Caco-2 (cell line): ENCODE measurements at regions not wholly inside any gene's neighbourhood (a gene's known extent, or its start where the extent isn't known, plus 50 kb on each side); places are given as distances from the start of the nearest gene placed in this dataset.
"Not testable (repeated sequence)": the region's sequence is repeated elsewhere in the genome, so short reads cannot be mapped to it uniquely, and the experiment has no call there.

Experiments
- BruUV-seq: library from RNA; stranded (reverse); fragments of 400-500 nt; replicated peaks from 2 replicates; lab custom pipeline; 2021; lab: Mats Ljungman, UMichigan
- CTCF ChIA-PET: fragments of 300-600 bp; sonication (Branson Sonifier 250); formaldehyde crosslinking; loops from one replicate; lab custom pipeline; 2022; ENCODE audit warnings: antibody characterized with exemption; lab: Charles Lee
- POLR2A ChIA-PET: fragments of 300-600 bp; sonication (Branson Sonifier 250); formaldehyde crosslinking; loops from one replicate; lab custom pipeline; 2022; ENCODE audit warnings: antibody characterized with exemption; lab: Charles Lee
- DNase-seq, 2 experiments: peaks; one replicate each; pipeline versions ENCODE4 v3.0.0 to v3.0.0-alpha.2; 2020 to 2022
- H3K27me3 ChIP-seq: replicated peaks from 2 replicates; pipeline ENCODE4 v1.6.0; 2011; ENCODE audit warnings: low read length; ENCODE audit not compliant: control insufficient read depth, insufficient read depth
- H3K36me3 ChIP-seq: 2 replicates; pipeline ENCODE4 v1.5.1; 2011; ENCODE audit warnings: low read length; ENCODE audit not compliant: control insufficient read depth, insufficient read depth
- H3K4me1 ChIP-seq: fragments of 250-450 bp; sonication (Bioruptor Pico); 2 replicates; pipeline ENCODE4 v1.5.1; 2020; ENCODE audit warnings: mild to moderate bottlenecking
- H3K4me3 ChIP-seq: 2 replicates; pipeline ENCODE4 v1.5.1; 2011; ENCODE audit warnings: low read depth, mild to moderate bottlenecking, control low read depth, low read length
- H3K9me3 ChIP-seq: fragments of 250-450 bp; sonication (Bioruptor Pico); 2 replicates; pipeline ENCODE4 v1.5.1; 2020; ENCODE audit warnings: mild to moderate bottlenecking, moderate library complexity
- H3K27ac Mint-ChIP-seq: one replicate; pipeline ENCODE4 v1.8.0; 2022; ENCODE audit warnings: mixed read lengths; ENCODE audit not compliant: unreplicated experiment
- H3K27me3 Mint-ChIP-seq: one replicate; pipeline ENCODE4 v1.8.0; 2022; ENCODE audit warnings: mixed read lengths; ENCODE audit not compliant: insufficient read depth, unreplicated experiment
- H3K36me3 Mint-ChIP-seq: one replicate; pipeline ENCODE4 v1.8.0; 2022; ENCODE audit warnings: mild to moderate bottlenecking, mixed read lengths; ENCODE audit not compliant: insufficient read depth, unreplicated experiment
- H3K4me1 Mint-ChIP-seq: one replicate; pipeline ENCODE4 v1.8.0; 2022; ENCODE audit warnings: low read depth, mixed read lengths; ENCODE audit not compliant: unreplicated experiment
- H3K4me3 Mint-ChIP-seq: one replicate; pipeline ENCODE4 v1.8.0; 2022; ENCODE audit warnings: mild to moderate bottlenecking, moderate library complexity, mixed read lengths; ENCODE audit not compliant: unreplicated experiment
- H3K9me3 Mint-ChIP-seq: one replicate; pipeline ENCODE4 v1.8.0; 2022; ENCODE audit warnings: mixed read lengths; ENCODE audit not compliant: unreplicated experiment
- CTCF ChIP-seq, 2 experiments: fragments of 200-600 bp in 1 of 2; IDR thresholded peaks; 1 replicate in 1 of 2; 2 replicates in 1 of 2; pipeline versions ENCODE4 v1.5.1 to v1.8.0; 2011 to 2022; ENCODE audit warnings: antibody characterized with exemption in 1 of 2, control low read depth in 1 of 2, inconsistent platforms in 1 of 2, low read depth in 1 of 2, low read length in 1 of 2, mild to moderate bottlenecking in 1 of 2, moderate library complexity in 1 of 2; ENCODE audit not compliant: insufficient read depth in 1 of 2, severe bottlenecking in 1 of 2, unreplicated experiment in 1 of 2
- intact Hi-C: fragments of 100-400 bp; cut with micrococcal nuclease; formaldehyde crosslinking; loops from one replicate; pipeline ENCODE4 v1.10.0; 2022; ENCODE audit not compliant: unreplicated experiment

GRCh38 chr12:31162896-31163560 lies 89.4 kb downstream of the DDX11 start:
- H3K4me1 Mint-ChIP-seq, CTCF ChIA-PET, H3K36me3 ChIP-seq, H3K36me3 Mint-ChIP-seq, H3K9me3 Mint-ChIP-seq, H3K27me3 ChIP-seq, intact Hi-C loops, POLR2A ChIA-PET, H3K27me3 Mint-ChIP-seq, H3K4me1 ChIP-seq, H3K9me3 ChIP-seq: not testable (repeated sequence)
- TSS peak; percentile 83 for BruUV-seq
- Mint-ChIP-seq H3K4me3 (peak overlapping the region; percentile 98), H3K27ac (peak overlapping the region; percentile 98)
- peak overlapping the region; percentile 57 for H3K4me3 ChIP-seq
- DNase-seq, result peak; percentile 56 to 58

GRCh38 chr12:31174293-31174692 lies 100.6 kb downstream of the DDX11 start:
- intact Hi-C loops, H3K4me3 ChIP-seq, H3K27ac Mint-ChIP-seq, H3K9me3 ChIP-seq, H3K36me3 ChIP-seq, H3K4me1 Mint-ChIP-seq, H3K36me3 Mint-ChIP-seq, BruUV-seq, DNase-seq, H3K27me3 Mint-ChIP-seq, POLR2A ChIA-PET, H3K4me1 ChIP-seq, H3K27me3 ChIP-seq, H3K9me3 Mint-ChIP-seq, CTCF ChIA-PET, H3K4me3 Mint-ChIP-seq: not testable (repeated sequence)

- H3K4me1 ChIP-seq, H3K36me3 ChIP-seq, H3K27me3 Mint-ChIP-seq, H3K4me3 Mint-ChIP-seq, H3K4me1 Mint-ChIP-seq, H3K36me3 Mint-ChIP-seq, H3K27ac Mint-ChIP-seq, H3K9me3 Mint-ChIP-seq, POLR2A ChIA-PET, BruUV-seq, H3K4me3 ChIP-seq, H3K9me3 ChIP-seq, DNase-seq, H3K27me3 ChIP-seq: not testable (repeated sequence)
- intact Hi-C loops, result loop anchor here (2.0 kb wide), 1 partner anchor 59 kb away; no protein-coding TSS in a partner anchor
- peak; percentile 16 to 37 for TF ChIP-seq CTCF (IDR thresholded peaks at IDR 0.05; ENCODE audit: insufficient read depth in 1 of 2, low read depth in 1 of 2, low read length in 1 of 2, severe bottlenecking in 1 of 2, unreplicated experiment in 1 of 2)
- CTCF ChIA-PET, result interaction anchor here (0.6 kb wide), 1 partner anchor 60 kb away, joined by 3 read pairs; no protein-coding TSS in a partner anchor
Measured at GRCh38 chr12:31177514-31177913, 103.9 kb downstream of the DDX11 start.

GRCh38 chr12:31178875-31179274 lies 105.2 kb downstream of the DDX11 start:
- H3K4me1 ChIP-seq, H3K4me3 Mint-ChIP-seq, H3K9me3 Mint-ChIP-seq, H3K27ac Mint-ChIP-seq, H3K27me3 Mint-ChIP-seq, intact Hi-C loops, H3K27me3 ChIP-seq, H3K36me3 ChIP-seq, CTCF ChIA-PET, H3K4me1 Mint-ChIP-seq, H3K36me3 Mint-ChIP-seq, DNase-seq, H3K9me3 ChIP-seq, H3K4me3 ChIP-seq, BruUV-seq, POLR2A ChIA-PET: not testable (repeated sequence)

GRCh38 chr12:31179627-31180237 lies 106.1 kb downstream of the DDX11 start:
- DNase-seq, H3K4me1 Mint-ChIP-seq, H3K27ac Mint-ChIP-seq, H3K27me3 ChIP-seq, H3K9me3 Mint-ChIP-seq, intact Hi-C loops, BruUV-seq, H3K4me1 ChIP-seq, POLR2A ChIA-PET, H3K36me3 ChIP-seq, CTCF ChIA-PET, H3K4me3 ChIP-seq, H3K36me3 Mint-ChIP-seq, H3K27me3 Mint-ChIP-seq, H3K4me3 Mint-ChIP-seq, H3K9me3 ChIP-seq: not testable (repeated sequence)

- H3K4me1 Mint-ChIP-seq, H3K4me1 ChIP-seq, H3K9me3 ChIP-seq, H3K9me3 Mint-ChIP-seq, CTCF ChIA-PET, H3K27me3 Mint-ChIP-seq, H3K4me3 ChIP-seq, POLR2A ChIA-PET, H3K36me3 Mint-ChIP-seq, BruUV-seq, H3K27ac Mint-ChIP-seq, H3K4me3 Mint-ChIP-seq, H3K27me3 ChIP-seq, DNase-seq, intact Hi-C loops, H3K36me3 ChIP-seq: not testable (repeated sequence)
Measured at GRCh38 chr12:31182571-31182970, 108.9 kb downstream of the DDX11 start.
